Stomach (tissue), 8 donors: ENCODE measurements at regions not wholly inside any gene's neighbourhood (a gene's known extent, or its start where the extent isn't known, plus 50 kb on each side); places are given as distances from the start of the nearest gene placed in this dataset.

Source experiments
- DNase-seq, 2 donors: peaks; one replicate each; pipeline versions ENCODE4 v3.0.0 to v3.0.0-alpha.2; 2013 to 2019
- H3K27ac ChIP-seq, 5 donors: fragments of 200-600 bp in 4 of 5; sonication (generic) in 4 of 5; one replicate each; pipeline ENCODE4 v1.5.1; 2013 to 2019; ENCODE audit warnings: mild to moderate bottlenecking in 1 of 5, moderate library complexity in 1 of 5
- H3K27me3 ChIP-seq, 3 donors: fragments of 200-600 bp; sonication (generic); one replicate each; pipeline ENCODE4 v1.5.1; 2017 to 2019; ENCODE audit warnings: mixed run types in 1 of 3
- H3K36me3 ChIP-seq, 4 donors: fragments of 200-600 bp; sonication (generic); 1 replicate in 3 of 4; 2 replicates in 1 of 4; pipeline ENCODE4 v1.5.1; 2016 to 2019
- H3K4me1 ChIP-seq, 4 donors: fragments of 200-600 bp; sonication (generic); one replicate each; pipeline ENCODE4 v1.5.1; 2016 to 2019
- H3K4me3 ChIP-seq, 4 donors: fragments of 200-600 bp; sonication (generic) in 3 of 4; one replicate each; pipeline ENCODE4 v1.5.1; 2016 to 2019; ENCODE audit warnings: mild to moderate bottlenecking in 1 of 4
- H3K9me3 ChIP-seq, 4 donors: fragments of 200-600 bp; sonication (generic); one replicate each; pipeline ENCODE4 v1.5.1; 2016 to 2019
- EP300 ChIP-seq: sonication (generic); formaldehyde crosslinking; IDR thresholded peaks from one replicate; pipeline ENCODE4 v1.6.1; 2017; ENCODE audit warnings: antibody characterized with exemption
- POLR2A ChIP-seq, 4 donors: fragments of 450-650 bp; IDR thresholded peaks; one replicate each; pipeline ENCODE4 v1.6.1; 2016; ENCODE audit warnings: antibody characterized with exemption in 4 of 4, control low read depth in 2 of 4, mild to moderate bottlenecking in 1 of 4, moderate library complexity in 1 of 4
- POLR2AphosphoS5 ChIP-seq, 3 donors: sonication (generic); formaldehyde crosslinking; IDR thresholded peaks; one replicate each; pipeline ENCODE4 v1.6.1; 2016; ENCODE audit warnings: antibody characterized with exemption in 3 of 3
- WGBS, 5 donors: extraction: QIAGEN DNeasy Blood & Tissue Kit in 3 of 5; methylation state at CpG; one replicate each; pipeline versions ENCODE4 v1.1.5 to v1.1.7; 2013 to 2018; 5-methylcytosine and 5-hydroxymethylcytosine counted together
- intact Hi-C: fragments of 100-400 bp; cut with DNase I; formaldehyde crosslinking; loops from one replicate; pipeline ENCODE4 v1.15.1; 2023; ENCODE audit warnings: low total_unique reads
- TF ChIP-seq, protein P1 (sequence below), 7 experiments: fragments of 450-650 bp in 4 of 7; fragments of 200-600 bp in 3 of 7; sonication (generic) in 3 of 7; IDR thresholded peaks; one replicate each; pipeline ENCODE4 v1.5.1; 2016 to 2019; ENCODE audit warnings: antibody characterized with exemption in 7 of 7, control low read depth in 2 of 7, mild to moderate bottlenecking in 1 of 7
- donor health status: healthy with polysubstance abuse.
- donor health status: Bipolar disorder and iron deficiency.
- donor health status: healthy.

DNA sequence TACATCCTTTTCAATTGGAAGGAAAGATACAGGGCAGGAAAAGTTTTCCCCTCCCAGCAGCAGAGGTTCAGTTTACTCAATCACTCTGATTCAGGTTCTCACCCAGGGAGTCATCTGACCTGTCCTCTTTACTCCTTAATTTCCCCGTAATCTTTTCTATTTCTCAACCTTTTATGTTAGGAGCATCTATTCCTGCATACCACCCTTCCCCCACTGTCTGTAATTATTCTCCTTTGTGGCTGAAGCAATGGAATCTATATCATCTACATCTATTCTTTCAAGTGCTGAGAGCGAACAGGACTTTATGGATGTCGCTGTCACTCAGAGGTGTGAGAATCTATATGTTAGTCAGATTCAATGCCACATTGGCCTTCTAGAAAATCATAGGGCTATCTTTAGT is 175.2 kb downstream of the NOL4 start:
- H3K9me3 ChIP-seq: no peaks in the 10 kb centered on the region
- no peaks in the 10 kb centered on the region for H3K4me1 ChIP-seq
- no peak overlapping the region for H3K4me3 ChIP-seq
- DNase-seq: no peak
- no peaks in the 10 kb centered on the region for H3K36me3 ChIP-seq
- 67 to 82% (median 80%) methylated on average over 3 of the region's 3 CpGs for WGBS, 5 donors
- no peak overlapping the region for H3K27ac ChIP-seq
- H3K27me3 ChIP-seq: no peaks in the 10 kb centered on the region
- TF ChIP-seq EP300 (no peak), POLR2AphosphoS5 (IDR thresholded peaks at IDR 0.05) (no peak), POLR2A (IDR thresholded peaks at IDR 0.05) (no peak)
- TF ChIP-seq, protein P1, sequence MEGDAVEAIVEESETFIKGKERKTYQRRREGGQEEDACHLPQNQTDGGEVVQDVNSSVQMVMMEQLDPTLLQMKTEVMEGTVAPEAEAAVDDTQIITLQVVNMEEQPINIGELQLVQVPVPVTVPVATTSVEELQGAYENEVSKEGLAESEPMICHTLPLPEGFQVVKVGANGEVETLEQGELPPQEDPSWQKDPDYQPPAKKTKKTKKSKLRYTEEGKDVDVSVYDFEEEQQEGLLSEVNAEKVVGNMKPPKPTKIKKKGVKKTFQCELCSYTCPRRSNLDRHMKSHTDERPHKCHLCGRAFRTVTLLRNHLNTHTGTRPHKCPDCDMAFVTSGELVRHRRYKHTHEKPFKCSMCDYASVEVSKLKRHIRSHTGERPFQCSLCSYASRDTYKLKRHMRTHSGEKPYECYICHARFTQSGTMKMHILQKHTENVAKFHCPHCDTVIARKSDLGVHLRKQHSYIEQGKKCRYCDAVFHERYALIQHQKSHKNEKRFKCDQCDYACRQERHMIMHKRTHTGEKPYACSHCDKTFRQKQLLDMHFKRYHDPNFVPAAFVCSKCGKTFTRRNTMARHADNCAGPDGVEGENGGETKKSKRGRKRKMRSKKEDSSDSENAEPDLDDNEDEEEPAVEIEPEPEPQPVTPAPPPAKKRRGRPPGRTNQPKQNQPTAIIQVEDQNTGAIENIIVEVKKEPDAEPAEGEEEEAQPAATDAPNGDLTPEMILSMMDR (IDR thresholded peaks at IDR 0.05): no peak
- intact Hi-C loops: no loop called here

DNA sequence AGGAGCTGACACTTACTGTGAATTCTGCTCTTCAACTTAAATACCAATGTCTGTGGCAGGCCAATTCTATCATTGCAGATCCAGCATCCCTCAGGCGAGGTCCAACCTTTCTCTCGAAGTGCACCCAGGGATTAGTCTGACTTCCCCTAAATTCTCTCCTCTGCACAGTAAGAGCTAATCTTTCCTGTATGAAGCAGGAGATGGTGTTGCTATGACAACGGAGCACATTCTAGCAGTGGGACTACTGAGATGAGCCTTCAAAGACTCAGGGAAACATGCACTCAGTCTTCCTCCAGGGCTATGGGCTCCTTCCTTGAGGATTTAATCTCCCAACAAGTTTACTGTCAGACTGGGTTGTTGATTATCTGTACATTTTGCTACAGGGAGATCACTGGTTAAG is 176.3 kb downstream of the NOL4 start:
- H3K27ac ChIP-seq: no peak overlapping the region
- H3K27me3 ChIP-seq: no peaks in the 10 kb centered on the region
- no peaks in the 10 kb centered on the region for H3K9me3 ChIP-seq
- H3K4me3 ChIP-seq: no peak overlapping the region
- intact Hi-C loops: no loop called here
- TF ChIP-seq POLR2A (IDR thresholded peaks at IDR 0.05): no peak
- no peak for TF ChIP-seq POLR2AphosphoS5 (IDR thresholded peaks at IDR 0.05)
- TF ChIP-seq, protein P1 (IDR thresholded peaks at IDR 0.05): no peak
- no peak for TF ChIP-seq EP300
- 56 to 78% (median 71%) methylated on average over 3 of the region's 3 CpGs for WGBS, 5 donors
- DNase-seq: no peak
- no peaks in the 10 kb centered on the region for H3K36me3 ChIP-seq
- no peaks in the 10 kb centered on the region for H3K4me1 ChIP-seq

GRCh38 chr18:34042423-34043146 is 182.1 kb downstream of the NOL4 start:
- Histone ChIP-seq H3K4me3 (no peak overlapping the region), H3K36me3 (no peaks in the 10 kb centered on the region), H3K4me1 (peaks cover 0 to 4% (median 0%) of the 10 kb centered on the region in 4 donors), H3K9me3 (no peaks in the 10 kb centered on the region), H3K27me3 (no peaks in the 10 kb centered on the region), H3K27ac (no peak overlapping the region)
- no peak for DNase-seq
- WGBS, 5 donors: 50 to 68% (median 58%) methylated on average over 4 of the region's 4 CpGs
- TF ChIP-seq EP300 (no peak), POLR2A (IDR thresholded peaks at IDR 0.05) (no peak), POLR2AphosphoS5 (IDR thresholded peaks at IDR 0.05) (no peak)
- TF ChIP-seq, protein P1 (IDR thresholded peaks at IDR 0.05): no peak
- intact Hi-C loops: no loop called here

DNA sequence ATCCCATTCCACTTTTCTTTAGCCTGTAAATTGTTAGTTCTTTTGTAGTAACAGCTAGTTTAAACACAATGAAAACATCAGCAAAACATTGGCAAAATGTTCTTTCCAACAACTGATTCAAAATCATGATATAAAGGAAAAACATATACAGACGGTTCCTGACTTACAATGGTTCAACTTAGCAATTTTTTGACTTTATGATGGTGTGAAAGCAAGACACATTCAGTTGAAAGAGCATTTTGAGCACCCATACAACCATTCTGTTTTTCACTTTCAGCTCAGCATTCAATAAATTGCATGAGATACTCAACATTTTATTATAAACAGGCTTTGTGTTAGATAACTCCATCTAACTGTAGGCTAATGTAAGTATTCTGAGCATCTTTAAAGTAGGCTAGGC is 185.1 kb downstream of the NOL4 start:
- Histone ChIP-seq H3K36me3 (no peaks in the 10 kb centered on the region), H3K27ac (no peak overlapping the region), H3K27me3 (no peaks in the 10 kb centered on the region), H3K9me3 (peaks cover 0 to under 1% (median 0%) of the 10 kb centered on the region in 4 donors), H3K4me3 (peak overlapping the region in 1 of 4 donors; percentile 9), H3K4me1 (peaks cover 0 to 4% (median 0%) of the 10 kb centered on the region in 4 donors)
- no peak for DNase-seq
- TF ChIP-seq EP300 (no peak), POLR2AphosphoS5 (IDR thresholded peaks at IDR 0.05) (no peak), POLR2A (IDR thresholded peaks at IDR 0.05) (no peak)
- TF ChIP-seq, protein P1 (IDR thresholded peaks at IDR 0.05): no peak
- intact Hi-C loops: no loop called here
- 55 to 75% (median 67%) methylated on average over 1 of the region's 1 CpG for WGBS, 5 donors
